Spleen (tissue), 11 donors: ENCODE measurements at regions not wholly inside any gene's neighbourhood (a gene's known extent, or its start where the extent isn't known, plus 50 kb on each side); places are given as distances from the start of the nearest gene placed in this dataset.

Experiments
- DNase-seq: peaks from one replicate; pipeline ENCODE4 v3.0.0-alpha.2; 2020
- H3K27ac ChIP-seq, 8 donors: fragments of 200-600 bp; sonication (generic) in 7 of 8; 1 replicate in 4 of 8; 2 replicates in 4 of 8; pipeline versions ENCODE4 v1.5.0 to v1.8.0; 2016 to 2021; ENCODE audit warnings: inconsistent platforms in 4 of 8, mild to moderate bottlenecking in 4 of 8, moderate library complexity in 1 of 8
- H3K27me3 ChIP-seq, 7 donors: fragments of 200-600 bp; sonication (generic) in 6 of 7; replicated peaks in 1 of 7; 1 replicate in 4 of 7; 2 replicates in 3 of 7; pipeline versions ENCODE4 v1.5.0 to v1.8.0; 2016 to 2021; ENCODE audit warnings: inconsistent platforms in 3 of 7, mild to moderate bottlenecking in 1 of 7
- H3K36me3 ChIP-seq, 6 donors: fragments of 200-600 bp; sonication (generic) in 5 of 6; 1 replicate in 4 of 6; 2 replicates in 2 of 6; pipeline versions ENCODE4 v1.5.0 to v1.8.0; 2016 to 2021; ENCODE audit warnings: inconsistent platforms in 2 of 6
- H3K4me1 ChIP-seq, 6 donors: fragments of 200-600 bp; sonication (generic) in 5 of 6; 1 replicate in 3 of 6; 2 replicates in 3 of 6; pipeline versions ENCODE4 v1.5.0 to v1.8.0; 2016 to 2021; ENCODE audit warnings: inconsistent platforms in 3 of 6
- H3K4me3 ChIP-seq, 8 donors: fragments of 200-600 bp; sonication (generic) in 7 of 8; 1 replicate in 4 of 8; 2 replicates in 4 of 8; pipeline versions ENCODE4 v1.5.0 to v1.8.0; 2016 to 2021; ENCODE audit warnings: inconsistent platforms in 4 of 8, mild to moderate bottlenecking in 4 of 8, moderate library complexity in 2 of 8
- H3K9me3 ChIP-seq, 8 donors: fragments of 200-600 bp; sonication (generic) in 7 of 8; 1 replicate in 4 of 8; 2 replicates in 4 of 8; pipeline versions ENCODE4 v1.5.0 to v1.8.0; 2016 to 2021; ENCODE audit warnings: inconsistent platforms in 4 of 8
- POLR2A ChIP-seq, 3 donors: fragments of 450-650 bp; IDR thresholded peaks; one replicate each; pipeline ENCODE4 v1.5.1; 2017; ENCODE audit warnings: antibody characterized with exemption in 3 of 3, mild to moderate bottlenecking in 1 of 3
- POLR2AphosphoS5 ChIP-seq, 3 donors: sonication (generic); formaldehyde crosslinking; IDR thresholded peaks; one replicate each; pipeline ENCODE4 v1.5.1; 2017; ENCODE audit warnings: antibody characterized with exemption in 3 of 3
- WGBS, 5 donors: extraction: QIAGEN DNeasy Blood & Tissue Kit in 3 of 5; methylation state at CpG; one replicate each; pipeline versions ENCODE4 v1.1.5 to v1.1.7; 2013 to 2018; 5-methylcytosine and 5-hydroxymethylcytosine counted together
- intact Hi-C: fragments of 100-400 bp; cut with DNase I; formaldehyde crosslinking; loops from one replicate; pipeline ENCODE4 v1.15.0; 2023; ENCODE audit warnings: low total_unique reads
- TF ChIP-seq, protein P1 (sequence below), 11 experiments: fragments of 200-600 bp in 7 of 11; fragments of 450-650 bp in 4 of 11; sonication (generic) in 4 of 11; IDR thresholded peaks in 8 of 11; conservative IDR thresholded peaks in 3 of 11; 1 replicate in 7 of 11; 2 replicates in 4 of 11; pipeline versions ENCODE4 v1.4.0 to v1.8.0; 2016 to 2021; ENCODE audit warnings: antibody characterized with exemption in 11 of 11, inconsistent platforms in 4 of 11, mild to moderate bottlenecking in 1 of 11
- donor health status: healthy with polysubstance abuse.
- donor health status: DM: no; HTN: no; CAD: no; lungs with moderate emphysema.
- donor health status: DM: no; HTN: no; CAD: no.
- donor health status: Bipolar disorder and iron deficiency.
- donor health status: healthy.
- donor health status: DM: no; HTN: no; CAD: no.
- donor health status: DM: yes; HTN: yes; CAD: no.

DNA sequence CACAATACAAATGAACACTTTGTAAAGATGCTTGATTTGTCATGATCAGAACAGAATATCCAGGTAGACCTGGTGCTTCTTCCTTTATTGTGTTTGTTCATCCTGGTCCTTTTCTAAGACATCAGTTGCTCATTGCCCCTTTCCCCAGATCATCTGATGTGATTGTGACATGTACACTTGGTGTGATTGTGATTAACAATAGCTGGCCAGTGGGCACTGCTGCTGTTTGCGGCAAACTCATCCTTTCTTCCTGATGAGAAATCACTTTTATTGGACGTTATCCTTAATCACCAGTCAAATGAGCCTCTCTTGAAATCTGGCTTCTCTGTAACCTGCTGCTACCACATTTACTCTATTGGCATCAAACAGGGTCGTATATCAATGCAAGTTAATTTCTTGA lies 135.1 kb downstream of the PCDH7 start:
- Histone ChIP-seq H3K9me3 (no peaks in the 10 kb centered on the region), H3K4me3 (no peak overlapping the region), H3K36me3 (no peaks in the 10 kb centered on the region), H3K27ac (no peak overlapping the region), H3K27me3 (no peaks in the 10 kb centered on the region), H3K4me1 (no peaks in the 10 kb centered on the region)
- WGBS, 5 donors, result 78 to 88% (median 83%) methylated on average over 3 of the region's 3 CpGs
- no peak for DNase-seq
- intact Hi-C loops, result no loop called here
- TF ChIP-seq, protein P1, sequence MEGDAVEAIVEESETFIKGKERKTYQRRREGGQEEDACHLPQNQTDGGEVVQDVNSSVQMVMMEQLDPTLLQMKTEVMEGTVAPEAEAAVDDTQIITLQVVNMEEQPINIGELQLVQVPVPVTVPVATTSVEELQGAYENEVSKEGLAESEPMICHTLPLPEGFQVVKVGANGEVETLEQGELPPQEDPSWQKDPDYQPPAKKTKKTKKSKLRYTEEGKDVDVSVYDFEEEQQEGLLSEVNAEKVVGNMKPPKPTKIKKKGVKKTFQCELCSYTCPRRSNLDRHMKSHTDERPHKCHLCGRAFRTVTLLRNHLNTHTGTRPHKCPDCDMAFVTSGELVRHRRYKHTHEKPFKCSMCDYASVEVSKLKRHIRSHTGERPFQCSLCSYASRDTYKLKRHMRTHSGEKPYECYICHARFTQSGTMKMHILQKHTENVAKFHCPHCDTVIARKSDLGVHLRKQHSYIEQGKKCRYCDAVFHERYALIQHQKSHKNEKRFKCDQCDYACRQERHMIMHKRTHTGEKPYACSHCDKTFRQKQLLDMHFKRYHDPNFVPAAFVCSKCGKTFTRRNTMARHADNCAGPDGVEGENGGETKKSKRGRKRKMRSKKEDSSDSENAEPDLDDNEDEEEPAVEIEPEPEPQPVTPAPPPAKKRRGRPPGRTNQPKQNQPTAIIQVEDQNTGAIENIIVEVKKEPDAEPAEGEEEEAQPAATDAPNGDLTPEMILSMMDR (IDR thresholded peaks at IDR 0.05 in 8 of 11, conservative IDR thresholded peaks at IDR 0.05 in 3 of 11), result no peak
- no peak for TF ChIP-seq POLR2AphosphoS5 (IDR thresholded peaks at IDR 0.05)
- no peak for TF ChIP-seq POLR2A (IDR thresholded peaks at IDR 0.05)

DNA sequence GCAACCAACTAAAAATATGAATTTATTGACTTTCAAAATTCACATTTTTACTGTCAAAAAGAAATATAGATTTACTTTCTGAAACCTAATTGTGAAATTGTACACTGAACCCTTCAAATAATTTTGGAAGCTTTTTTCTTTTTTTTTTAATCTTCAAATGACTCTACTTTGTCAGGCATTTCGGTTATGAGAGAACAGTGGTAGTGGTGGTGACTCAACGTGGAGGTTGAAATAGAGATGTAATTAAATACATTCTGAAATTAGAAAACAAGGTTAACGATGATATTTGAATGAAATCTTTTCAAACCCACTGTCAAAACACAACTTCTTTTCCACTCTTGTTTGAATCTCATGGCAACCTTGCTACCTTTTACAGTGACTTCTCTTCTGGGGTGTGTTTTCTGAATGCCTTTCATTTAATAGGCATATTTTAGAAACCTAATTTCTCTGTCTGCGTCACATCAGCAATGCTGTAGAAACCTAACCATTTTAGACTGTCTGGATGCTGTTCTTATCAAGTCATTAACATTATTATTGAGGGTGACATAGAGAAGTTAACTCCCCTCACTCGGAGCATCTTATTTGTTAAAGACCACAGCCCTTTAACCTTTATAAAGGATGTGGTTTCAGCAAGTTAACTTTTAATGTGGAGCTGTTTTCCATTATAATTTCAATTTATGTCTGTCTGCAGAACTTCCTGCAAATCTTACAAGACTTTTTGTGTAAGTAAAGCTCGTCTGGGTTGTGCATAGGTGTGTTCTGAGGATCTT lies 136.8 kb downstream of the PCDH7 start:
- TF ChIP-seq POLR2AphosphoS5 (IDR thresholded peaks at IDR 0.05) (no peak), POLR2A (IDR thresholded peaks at IDR 0.05) (no peak)
- TF ChIP-seq, protein P1 (IDR thresholded peaks at IDR 0.05 in 8 of 11, conservative IDR thresholded peaks at IDR 0.05 in 3 of 11), result no peak
- Histone ChIP-seq H3K4me1 (no peaks in the 10 kb centered on the region), H3K27ac (no peak overlapping the region), H3K27me3 (no peaks in the 10 kb centered on the region), H3K9me3 (no peaks in the 10 kb centered on the region), H3K4me3 (no peak overlapping the region), H3K36me3 (no peaks in the 10 kb centered on the region)
- DNase-seq, result no peak
- intact Hi-C loops, result no loop called here
- 69 to 81% (median 70%) methylated on average over 6 of the region's 6 CpGs for WGBS, 5 donors

DNA sequence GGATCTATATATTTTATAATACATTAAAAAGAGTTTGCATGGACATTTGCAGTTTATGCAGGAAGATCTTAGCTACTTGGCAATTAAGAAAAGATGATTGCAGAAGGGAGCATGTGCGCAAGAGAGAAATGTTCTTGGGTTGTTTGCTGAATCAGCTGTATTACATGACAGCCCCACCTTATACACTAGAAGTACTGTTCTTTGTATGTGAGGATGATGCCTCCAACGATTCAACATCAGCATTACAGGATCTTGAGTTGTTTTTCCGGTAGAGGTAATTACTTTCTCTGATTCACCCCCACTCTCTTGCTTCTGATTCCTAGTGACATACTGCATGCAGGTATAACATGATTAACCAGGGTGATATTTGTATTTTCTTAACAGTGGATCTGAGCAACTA lies 140.8 kb downstream of the PCDH7 start:
- DNase-seq, result no peak

DNA sequence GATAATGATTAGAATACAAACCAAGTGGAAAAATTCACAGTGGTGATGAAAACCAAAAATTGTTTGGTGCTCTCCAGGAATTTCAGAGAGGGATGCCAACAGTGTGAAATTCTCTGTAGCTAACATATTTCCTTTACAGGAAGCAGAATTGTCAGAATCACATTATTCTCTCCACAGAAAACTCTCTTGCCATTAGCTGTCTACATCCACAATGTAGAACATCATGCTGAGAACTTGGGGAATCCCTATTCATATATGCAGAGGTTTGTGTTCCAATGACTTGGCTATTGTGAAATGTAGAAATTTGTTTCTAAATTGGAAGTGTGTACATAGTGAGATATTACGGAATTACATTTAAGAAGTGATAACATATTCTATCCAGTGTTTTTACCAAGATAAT lies 142.0 kb downstream of the PCDH7 start:
- no peak for TF ChIP-seq POLR2A (IDR thresholded peaks at IDR 0.05)
- TF ChIP-seq, protein P1 (IDR thresholded peaks at IDR 0.05 in 8 of 11, conservative IDR thresholded peaks at IDR 0.05 in 3 of 11), result no peak
- TF ChIP-seq POLR2AphosphoS5 (IDR thresholded peaks at IDR 0.05), result no peak
- H3K4me1 ChIP-seq, result no peaks in the 10 kb centered on the region
- no peaks in the 10 kb centered on the region for H3K36me3 ChIP-seq
- WGBS, 5 donors, result 83 to 95% (median 92%) methylated on average over 1 of the region's 1 CpG
- no peak overlapping the region for H3K27ac ChIP-seq
- no peaks in the 10 kb centered on the region for H3K9me3 ChIP-seq
- no peaks in the 10 kb centered on the region for H3K27me3 ChIP-seq
- no peak for DNase-seq
- intact Hi-C loops, result no loop called here
- no peak overlapping the region for H3K4me3 ChIP-seq

More for the DNA sequence above, 140.8 kb downstream of the PCDH7 start:
- 76 to 88% (median 78%) methylated on average over 3 of the region's 3 CpGs for WGBS, 5 donors
- intact Hi-C loops, result no loop called here
- Histone ChIP-seq H3K9me3 (no peaks in the 10 kb centered on the region), H3K4me3 (no peak overlapping the region), H3K27me3 (no peaks in the 10 kb centered on the region), H3K27ac (no peak overlapping the region), H3K36me3 (no peaks in the 10 kb centered on the region), H3K4me1 (no peaks in the 10 kb centered on the region)
- TF ChIP-seq, protein P1 (IDR thresholded peaks at IDR 0.05 in 8 of 11, conservative IDR thresholded peaks at IDR 0.05 in 3 of 11), result no peak
- TF ChIP-seq POLR2A (IDR thresholded peaks at IDR 0.05), result no peak
- no peak for TF ChIP-seq POLR2AphosphoS5 (IDR thresholded peaks at IDR 0.05)
